ENCODE measurements at regions not wholly inside any gene's neighbourhood (a gene's known extent, or its start where the extent isn't known, plus 50 kb on each side); places are given as distances from the start of the nearest gene placed in this dataset.
A peak's percentile ranks its signal among the peaks of the same experiment; 100 is the strongest.
"Not testable (repeated sequence)": the region's sequence is repeated elsewhere in the genome, so short reads cannot be mapped to it uniquely, and the experiment has no call there.

GRCh38 chr9:33695856-33696255 is 99.5 kb upstream of the PRSS3 start:
- no peak for FAIRE-seq
- TF ChIP-seq CTCF (IDR thresholded peaks at IDR 0.05; ENCODE audit: insufficient read depth, low read length, severe bottlenecking) = no peak
- Histone ChIP-seq H3K27me3 (ENCODE audit: control insufficient read depth, insufficient read depth, low read length) (no peaks in the 10 kb centered on the region), H3K4me3 (ENCODE audit: low read depth, low read length) (no peak overlapping the region), H3K36me3 (ENCODE audit: control insufficient read depth, insufficient read depth, low read length) (no peaks in the 10 kb centered on the region)
- no peak for DNase-seq (ENCODE audit: low read depth)

GRCh38 chr9:33697171-33697570 is 98.2 kb upstream of the PRSS3 start:
- Histone ChIP-seq H3K27me3 (ENCODE audit: control insufficient read depth, insufficient read depth, low read length) (no peaks in the 10 kb centered on the region), H3K4me3 (ENCODE audit: low read depth, low read length) (no peak overlapping the region), H3K36me3 (ENCODE audit: control insufficient read depth, insufficient read depth, low read length) (no peaks in the 10 kb centered on the region)
- FAIRE-seq (no peak), DNase-seq (ENCODE audit: low read depth) (peak; percentile 76)
- TF ChIP-seq CTCF (IDR thresholded peaks at IDR 0.05; ENCODE audit: insufficient read depth, low read length, severe bottlenecking) = no peak

GRCh38 chr9:33698267-33698666 is 97.1 kb upstream of the PRSS3 start:
- DNase-seq (ENCODE audit: low read depth) (peak; percentile 22), FAIRE-seq (no peak)
- Histone ChIP-seq H3K36me3 (ENCODE audit: control insufficient read depth, insufficient read depth, low read length) (no peaks in the 10 kb centered on the region), H3K4me3 (ENCODE audit: low read depth, low read length) (no peak overlapping the region), H3K27me3 (ENCODE audit: control insufficient read depth, insufficient read depth, low read length) (no peaks in the 10 kb centered on the region)
- no peak for TF ChIP-seq CTCF (IDR thresholded peaks at IDR 0.05; ENCODE audit: insufficient read depth, low read length, severe bottlenecking)

GRCh38 chr9:33700940-33701339 is 94.4 kb upstream of the PRSS3 start:
- not testable (repeated sequence) for H3K36me3 ChIP-seq (ENCODE audit: control insufficient read depth, insufficient read depth, low read length); DNase-seq (ENCODE audit: low read depth); FAIRE-seq; H3K4me3 ChIP-seq (ENCODE audit: low read depth, low read length); H3K27me3 ChIP-seq (ENCODE audit: control insufficient read depth, insufficient read depth, low read length)

GRCh38 chr9:33703430-33704102 is 91.8 kb upstream of the PRSS3 start:
- DNase-seq (ENCODE audit: low read depth) (no peak), FAIRE-seq (no peak)
- H3K27me3 ChIP-seq (ENCODE audit: control insufficient read depth, insufficient read depth, low read length) = no peaks in the 10 kb centered on the region
- TF ChIP-seq CTCF (IDR thresholded peaks at IDR 0.05; ENCODE audit: insufficient read depth, low read length, severe bottlenecking) = no peak
- no peaks in the 10 kb centered on the region for H3K36me3 ChIP-seq (ENCODE audit: control insufficient read depth, insufficient read depth, low read length)
- no peak overlapping the region for H3K4me3 ChIP-seq (ENCODE audit: low read depth, low read length)

GRCh38 chr9:33705440-33705839 is 89.9 kb upstream of the PRSS3 start:
- DNase-seq (ENCODE audit: low read depth); H3K27me3 ChIP-seq (ENCODE audit: control insufficient read depth, insufficient read depth, low read length); H3K4me3 ChIP-seq (ENCODE audit: low read depth, low read length); H3K36me3 ChIP-seq (ENCODE audit: control insufficient read depth, insufficient read depth, low read length); FAIRE-seq: not testable (repeated sequence)

GRCh38 chr9:33708441-33708840 is 86.9 kb upstream of the PRSS3 start:
- FAIRE-seq (no peak), DNase-seq (ENCODE audit: low read depth) (no peak)
- H3K4me3 ChIP-seq (ENCODE audit: low read depth, low read length) = no peak overlapping the region
- no peak for TF ChIP-seq CTCF (IDR thresholded peaks at IDR 0.05; ENCODE audit: insufficient read depth, low read length, severe bottlenecking)
- H3K27me3 ChIP-seq (ENCODE audit: control insufficient read depth, insufficient read depth, low read length) = no peaks in the 10 kb centered on the region
- H3K36me3 ChIP-seq (ENCODE audit: control insufficient read depth, insufficient read depth, low read length) = no peaks in the 10 kb centered on the region
